GM21423 (cell line): ENCODE measurements at regions not wholly inside any gene's neighbourhood (a gene's known extent, or its start where the extent isn't known, plus 50 kb on each side); places are given as distances from the start of the nearest gene placed in this dataset.
"Not testable (repeated sequence)": the region's sequence is repeated elsewhere in the genome, so short reads cannot be mapped to it uniquely, and the experiment has no call there.

Source experiments
- ATAC-seq: cut with Tn5 transposase; IDR thresholded peaks from one replicate; pipeline ENCODE4 v1.9.1; 2021; ENCODE audit warnings: mild to moderate bottlenecking, moderate library complexity; ENCODE audit not compliant: unreplicated experiment

DNA sequence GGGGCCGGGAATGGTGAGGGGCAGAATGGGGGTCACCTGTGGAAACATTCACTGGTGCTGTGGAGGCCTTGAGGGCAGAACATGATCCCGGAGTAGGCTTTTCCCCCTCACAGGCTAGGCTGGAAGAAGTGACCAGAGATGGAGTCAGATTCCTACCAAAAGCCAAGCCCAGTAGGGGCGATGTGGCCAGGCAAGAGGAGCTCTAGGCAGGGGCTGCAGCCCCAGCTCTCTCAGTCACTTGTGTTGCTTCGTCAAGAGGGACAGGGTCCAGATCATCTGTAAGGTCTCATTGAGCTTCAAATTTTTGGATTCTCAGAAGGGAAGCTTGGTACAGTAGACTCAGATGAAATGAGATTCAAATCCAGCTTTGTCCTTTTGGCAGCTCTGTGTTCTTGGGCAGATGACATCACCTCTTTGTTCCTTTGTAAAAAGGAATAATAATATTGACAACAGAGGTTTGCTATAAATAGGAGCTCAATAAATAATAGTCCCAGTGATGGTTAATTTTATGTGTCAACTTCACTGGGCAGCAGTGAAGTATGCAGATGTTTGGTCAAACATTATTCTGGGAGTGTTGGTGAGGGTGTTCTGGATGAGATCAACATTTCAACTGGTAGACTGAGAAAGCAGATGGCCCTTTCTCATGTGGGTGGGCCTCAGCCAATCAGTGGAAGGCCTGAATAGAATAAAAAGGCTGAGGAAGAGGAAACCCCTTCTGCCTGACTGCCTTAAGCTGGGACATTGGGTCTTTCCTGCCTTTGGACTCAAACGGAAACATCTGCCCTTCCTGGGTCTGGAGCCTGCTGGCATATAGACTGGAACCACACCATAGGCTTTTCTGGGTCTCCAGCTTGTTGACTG, 324.7 kb upstream of the USP24 start:
- ATAC-seq, result no peak

DNA sequence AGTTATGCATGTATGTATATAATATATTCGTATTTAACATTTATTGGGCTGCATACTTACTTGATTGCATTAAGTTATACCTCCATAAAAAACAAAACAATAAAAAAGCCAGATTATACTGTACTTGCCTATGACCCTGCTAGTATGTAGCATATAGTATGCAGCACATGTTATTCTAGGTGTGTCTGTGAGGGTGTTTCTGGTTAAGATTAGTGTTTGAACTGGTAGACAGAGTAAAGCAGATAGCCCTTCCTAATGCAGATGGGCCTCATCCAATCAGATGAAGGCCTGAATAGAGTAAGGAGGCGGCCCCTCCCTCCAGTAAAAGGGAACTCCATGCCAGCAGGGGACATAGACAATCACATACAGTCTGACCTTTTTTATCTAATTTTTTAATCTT, 323.3 kb upstream of the USP24 start:
- no peak for ATAC-seq

DNA sequence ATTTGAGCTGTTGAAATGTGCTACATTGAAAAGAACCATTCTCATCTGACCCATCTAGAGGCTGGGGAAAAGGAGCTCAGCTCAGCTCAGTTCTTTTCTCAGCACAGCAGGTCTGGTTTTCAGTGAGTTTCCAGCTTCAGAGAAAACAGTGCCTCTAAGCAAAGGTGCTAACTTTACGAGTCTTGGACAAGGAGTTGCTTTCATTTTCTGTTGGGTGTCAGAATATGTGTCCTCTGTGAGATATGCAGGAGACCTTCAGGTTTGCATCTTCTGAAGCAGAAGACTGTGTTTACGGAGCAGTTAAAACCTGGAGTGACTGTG, 321.3 kb upstream of the USP24 start:
- no peak for ATAC-seq

DNA sequence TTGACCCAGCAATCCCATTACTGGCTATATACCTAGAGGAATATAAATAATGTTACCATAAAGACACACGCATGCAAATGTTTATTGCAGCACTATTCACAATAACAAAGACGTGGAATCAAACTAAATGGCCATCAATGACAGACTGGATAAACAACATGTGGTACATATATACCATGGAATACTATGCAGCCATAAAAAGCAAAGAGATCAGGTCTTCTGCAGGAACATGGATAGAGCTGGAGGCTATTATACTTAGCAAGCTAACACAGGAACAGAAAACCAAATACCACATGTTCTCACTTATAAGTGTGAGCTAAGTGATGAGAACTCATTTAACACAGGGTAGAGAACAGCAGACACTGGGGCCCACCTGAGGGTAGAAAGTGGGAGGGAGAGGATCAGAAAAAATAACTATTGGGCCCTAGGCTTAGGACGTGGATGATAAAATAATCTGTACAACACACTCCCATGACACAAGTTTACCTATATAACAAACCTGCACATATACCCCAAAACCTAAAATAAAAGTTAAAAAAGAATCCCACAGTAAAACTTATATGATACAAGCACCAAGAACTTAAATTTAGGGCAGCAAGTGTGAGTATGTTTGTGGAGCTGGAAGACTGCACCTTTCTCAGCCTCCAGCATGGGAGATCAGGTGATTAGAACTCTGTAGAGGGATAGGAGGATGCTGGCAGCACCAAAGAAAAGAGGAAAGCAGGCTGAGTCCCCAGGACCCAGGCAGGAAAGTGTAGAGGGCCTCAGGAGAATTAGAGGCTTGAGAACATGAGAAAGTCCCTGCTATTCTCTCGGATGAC, 320.8 kb upstream of the USP24 start:
- no peak for ATAC-seq

DNA sequence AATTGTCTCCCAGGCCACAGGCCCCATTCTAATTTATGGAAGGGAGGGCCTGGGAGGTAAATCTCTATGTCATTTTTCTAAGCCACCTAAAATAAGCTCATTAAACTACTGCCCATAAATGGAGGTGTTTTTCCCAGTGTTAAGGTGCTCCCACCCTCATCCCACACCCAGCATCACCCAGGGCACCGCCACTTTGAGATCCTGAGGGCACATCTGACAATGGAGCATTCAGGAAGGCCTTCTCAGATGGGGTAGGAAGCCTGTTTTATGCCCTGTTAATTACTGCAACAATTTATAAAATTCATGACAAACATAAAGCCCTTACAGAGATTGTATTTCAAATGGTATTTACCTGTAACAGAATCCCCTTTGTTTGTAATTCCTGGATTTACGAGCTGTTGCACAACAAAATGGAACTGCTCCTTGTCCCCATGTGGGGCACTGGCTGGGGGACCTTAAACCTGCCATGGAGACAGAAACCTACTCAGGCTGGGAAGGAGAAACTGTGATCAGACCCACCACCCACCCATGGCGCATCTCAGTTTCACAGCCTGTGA, 319.5 kb upstream of the USP24 start:
- no peak for ATAC-seq

DNA sequence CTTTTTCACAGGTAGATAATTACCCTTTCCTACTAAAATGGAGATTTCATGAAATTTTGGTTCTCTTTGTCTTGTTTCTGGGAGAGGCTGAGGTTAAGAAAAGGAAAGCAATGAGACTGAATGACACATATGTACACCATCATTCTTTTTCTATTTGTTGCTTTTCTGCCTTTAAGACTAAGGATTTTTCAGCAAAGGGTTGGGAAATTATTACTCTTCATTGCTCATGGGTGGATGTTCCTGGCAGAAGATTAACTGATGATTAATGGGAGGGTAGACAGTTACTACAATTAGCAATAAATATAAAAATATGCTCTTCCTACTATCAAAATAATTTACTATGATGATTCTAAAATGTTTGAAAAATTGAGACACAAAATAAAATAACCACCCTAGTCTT, 316.5 kb upstream of the USP24 start:
- ATAC-seq, result no peak

DNA sequence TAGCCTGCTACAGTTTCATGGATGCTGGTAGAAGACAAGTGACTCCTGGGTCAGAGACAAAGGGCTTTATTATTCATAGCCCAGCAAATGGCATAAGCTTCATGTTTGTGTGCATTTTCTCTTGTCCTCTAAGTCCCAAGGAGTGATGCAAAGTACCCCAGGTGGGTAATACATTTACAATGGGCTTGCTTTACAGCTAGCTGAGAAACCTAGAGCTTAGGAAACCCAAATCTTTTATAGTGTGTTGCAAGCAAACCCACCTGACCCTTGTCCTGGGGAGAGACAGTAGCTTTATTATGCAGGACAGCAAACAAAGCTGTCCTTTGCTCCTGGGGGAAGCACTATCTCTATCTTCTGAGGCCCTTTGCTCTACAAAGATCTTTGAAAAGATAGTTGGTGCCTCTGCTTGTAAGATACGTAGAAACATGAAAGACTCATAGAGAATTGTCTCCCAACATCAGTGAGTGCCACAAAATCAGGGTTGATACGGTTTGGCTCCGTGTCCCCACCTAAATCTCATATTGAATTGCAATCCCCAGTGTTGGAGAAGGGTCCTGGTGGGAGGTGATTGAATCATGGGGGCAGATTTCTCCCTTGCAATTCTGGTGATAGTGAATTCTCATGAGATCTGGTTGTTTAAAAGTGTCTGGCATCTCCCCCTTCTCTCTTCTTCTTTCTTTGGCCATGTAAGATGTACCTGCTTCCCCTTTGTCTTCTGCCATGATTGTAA, 315.8 kb upstream of the USP24 start:
- ATAC-seq, result no peak

DNA sequence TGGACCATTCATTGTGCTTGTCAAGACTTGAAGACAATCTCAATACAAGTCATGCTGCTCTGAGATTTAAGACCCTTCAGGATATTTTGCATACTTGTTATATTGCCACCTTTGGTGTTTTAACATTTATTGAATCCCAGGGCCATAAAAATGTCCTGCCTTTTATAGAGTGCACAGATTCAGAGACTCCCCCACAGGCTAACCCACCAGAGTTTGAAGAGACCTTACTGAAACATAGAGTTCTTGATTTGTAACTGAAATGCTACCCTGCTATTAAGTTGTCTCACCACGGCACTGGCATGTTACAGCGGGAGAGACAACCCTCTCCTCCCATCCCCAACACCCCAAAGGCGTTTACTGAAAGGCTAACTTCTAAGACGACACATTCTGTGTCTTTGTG, 313.9 kb upstream of the USP24 start:
- no peak for ATAC-seq

DNA sequence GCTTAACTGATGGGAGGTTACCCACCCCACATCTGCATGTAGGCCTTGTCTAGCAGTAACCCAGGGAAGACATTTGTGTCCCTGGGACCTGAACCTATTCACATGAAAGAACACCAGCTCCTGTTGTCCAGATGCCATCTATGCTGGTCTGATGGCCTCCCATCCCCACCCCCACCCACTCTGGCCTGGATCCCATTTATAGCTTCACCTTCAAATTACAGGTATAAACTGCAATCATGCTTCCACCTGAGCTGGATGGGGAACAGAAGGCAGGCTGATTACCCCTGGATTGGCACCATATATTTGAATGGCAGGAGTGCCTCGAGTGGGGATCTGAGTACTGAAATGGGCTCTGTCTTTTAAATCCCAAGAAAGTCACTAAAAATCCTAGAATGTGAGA, 312.7 kb upstream of the USP24 start:
- no peak for ATAC-seq

DNA sequence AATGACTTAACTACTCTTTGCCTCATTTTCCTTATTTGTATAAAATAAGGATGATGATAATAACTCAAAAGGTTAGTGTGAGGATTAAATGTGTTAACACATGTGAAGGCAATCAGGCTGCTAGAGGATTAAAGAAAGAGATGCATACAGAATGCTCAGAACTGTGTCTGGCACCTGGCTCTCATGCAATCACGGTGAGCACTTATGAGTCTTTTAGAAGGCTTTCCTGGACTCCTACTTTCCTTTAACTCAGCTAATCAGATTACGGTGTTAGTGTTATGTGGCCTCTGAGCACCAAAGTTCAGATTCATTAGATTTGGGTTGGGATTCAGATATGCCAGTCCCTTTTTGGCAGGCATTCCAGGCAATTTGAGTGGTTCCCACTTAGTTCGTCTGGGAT, 311.6 kb upstream of the USP24 start:
- no peak for ATAC-seq

DNA sequence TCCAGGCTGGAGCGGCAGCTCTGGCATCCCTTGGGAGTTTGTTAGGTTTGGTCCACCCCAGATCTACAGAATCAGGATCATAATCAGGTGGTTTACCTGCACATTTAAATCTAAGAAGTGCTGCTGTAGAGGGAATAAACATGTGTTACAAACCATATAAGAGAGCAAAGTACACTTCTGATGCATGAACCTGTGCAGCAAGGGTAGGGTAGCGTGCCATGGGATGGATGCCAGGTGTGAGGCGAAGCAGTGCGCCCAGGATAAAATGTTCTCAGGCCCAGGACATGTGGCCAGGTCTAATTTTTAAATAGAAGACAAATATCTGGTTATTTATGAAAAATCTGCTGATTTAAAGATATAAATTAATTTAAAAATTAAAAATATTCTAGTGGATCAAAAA, 308.8 kb upstream of the USP24 start:
- no peak for ATAC-seq

DNA sequence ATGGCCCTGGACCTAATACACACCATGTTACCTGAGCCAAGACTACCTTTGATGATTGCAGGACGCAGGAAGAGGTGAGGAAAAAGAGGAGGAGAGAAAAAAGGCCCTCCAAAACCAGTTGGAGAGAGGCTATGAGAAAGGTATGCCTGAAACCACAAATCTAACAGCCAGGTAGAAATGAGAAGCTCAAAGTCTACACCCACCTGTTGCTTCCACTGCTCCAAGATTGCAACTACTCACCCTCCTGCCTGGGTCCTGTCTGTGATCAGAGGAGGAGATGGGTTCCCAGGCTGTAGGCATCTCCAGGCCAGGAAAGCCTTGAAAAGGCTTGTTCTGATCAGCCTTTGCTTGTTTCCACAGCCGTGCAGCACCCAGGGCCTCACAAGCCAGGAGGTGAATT, 307.8 kb upstream of the USP24 start:
- no peak for ATAC-seq

DNA sequence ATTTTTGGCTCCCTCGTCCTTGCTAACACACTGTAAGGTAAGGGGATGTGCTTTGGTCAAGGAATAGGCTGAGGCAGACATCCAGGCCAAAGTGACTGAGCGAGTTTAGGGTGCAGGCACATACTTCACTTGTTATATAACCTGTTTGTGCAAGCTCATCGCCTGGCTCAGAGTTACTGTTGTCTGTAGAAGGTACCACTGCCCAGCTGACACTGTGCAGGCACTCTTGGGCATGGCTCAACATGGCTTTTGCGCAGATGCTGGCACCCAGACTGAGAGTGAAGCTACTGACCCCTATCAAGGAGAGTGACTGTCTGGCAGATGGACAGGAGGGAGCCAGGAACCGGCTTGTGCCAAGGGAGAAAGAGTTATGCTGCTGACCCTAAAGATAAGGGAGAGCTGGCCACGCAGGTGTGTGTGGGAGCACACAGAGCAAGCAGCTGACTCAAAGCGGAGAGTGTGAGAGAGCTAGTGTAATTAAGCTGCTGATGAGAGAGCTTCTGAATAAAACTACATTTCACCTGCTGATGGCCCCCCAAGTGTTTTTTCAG, 307.3 kb upstream of the USP24 start:
- no peak for ATAC-seq

DNA sequence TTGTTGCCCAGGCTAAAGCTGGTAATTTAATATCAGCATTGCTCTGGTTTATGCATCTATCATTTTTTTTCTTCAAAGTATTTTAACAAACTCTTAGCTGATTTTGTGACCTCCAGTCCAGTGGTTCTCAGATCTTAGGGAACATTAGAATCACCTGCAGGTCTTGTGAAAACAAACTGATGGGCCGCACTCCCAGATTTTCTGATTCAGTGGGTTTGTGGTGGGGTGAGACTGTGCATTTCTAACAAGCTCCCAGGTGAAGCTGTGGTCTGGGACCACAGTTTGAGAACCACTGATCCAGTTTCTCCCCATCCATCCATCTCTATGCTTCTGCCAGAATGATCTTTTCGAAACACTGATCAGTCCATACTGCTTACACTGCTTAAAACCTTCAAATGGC, 305.7 kb upstream of the USP24 start:
- no peak for ATAC-seq

DNA sequence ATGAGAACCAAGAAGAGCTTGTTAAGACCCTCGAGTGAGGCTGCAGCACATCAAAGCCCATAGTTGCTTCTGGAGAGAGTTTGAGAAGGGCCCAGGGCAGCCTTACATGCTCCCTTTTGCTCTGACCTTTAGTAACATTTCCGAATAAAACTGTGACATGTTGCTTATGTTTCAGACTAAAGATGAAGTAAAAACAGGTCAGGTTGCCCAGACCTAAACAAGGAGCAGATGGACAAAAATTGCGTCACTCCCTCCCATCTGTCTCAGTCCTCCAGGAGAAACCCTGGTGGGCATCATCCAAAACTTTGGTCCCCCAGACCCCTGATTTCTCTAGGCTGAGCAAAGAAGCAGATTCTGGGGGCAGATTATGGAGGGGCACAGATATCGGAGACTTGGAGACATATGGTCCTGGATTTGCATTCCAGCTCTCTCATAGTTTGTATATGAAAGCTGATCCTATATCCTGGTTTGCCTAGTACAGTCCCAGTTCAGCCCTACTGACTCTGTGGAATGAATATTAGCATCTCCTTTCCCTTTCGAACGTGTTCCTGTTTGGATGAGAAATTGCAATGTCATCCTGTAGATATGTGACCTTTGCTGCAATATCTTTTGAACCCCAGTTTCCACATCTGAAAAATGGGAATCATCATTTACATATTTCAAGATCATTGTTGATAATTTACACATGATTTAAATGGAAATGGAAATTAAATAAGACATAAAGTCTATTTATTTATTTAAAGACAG, 304.9 kb upstream of the USP24 start:
- no peak for ATAC-seq

DNA sequence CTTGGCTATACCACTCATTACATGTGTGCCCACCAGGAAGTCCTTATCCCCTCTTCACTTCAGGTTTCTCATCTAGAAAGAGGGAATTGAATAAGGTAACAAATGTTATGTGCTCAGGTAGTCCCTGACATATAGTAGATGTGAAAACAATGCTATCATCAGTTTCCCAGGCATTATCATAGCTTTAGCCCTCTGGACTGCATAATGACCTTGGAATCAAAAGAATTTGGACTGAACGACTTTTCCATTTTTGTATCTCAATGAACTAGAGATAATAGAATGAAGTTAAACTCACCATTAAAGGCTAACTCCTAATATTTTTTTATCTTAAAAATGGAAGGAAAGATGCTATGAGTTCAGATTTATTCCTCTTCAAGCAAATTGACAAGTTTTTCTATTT, 304.1 kb upstream of the USP24 start:
- no peak for ATAC-seq

DNA sequence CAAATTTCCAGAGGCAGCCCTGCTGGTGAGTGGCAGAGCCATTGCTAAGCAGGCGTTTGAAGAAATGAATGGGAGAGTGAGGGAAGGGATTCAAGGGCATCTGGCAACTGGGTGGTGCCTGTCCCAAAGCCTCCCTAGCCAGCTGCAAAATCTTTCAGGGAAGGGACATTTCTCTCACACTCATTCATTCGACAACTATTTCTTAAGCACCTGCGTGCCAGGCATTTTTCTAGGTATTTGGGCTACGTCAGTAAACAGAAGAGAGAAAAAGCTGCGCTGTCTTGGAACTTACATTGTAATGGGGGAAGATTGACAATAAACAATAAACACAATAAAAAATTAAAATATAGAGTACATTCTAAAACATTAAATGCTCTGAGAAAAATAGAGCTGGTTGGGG, 301.9 kb upstream of the USP24 start:
- ATAC-seq, result no peak

DNA sequence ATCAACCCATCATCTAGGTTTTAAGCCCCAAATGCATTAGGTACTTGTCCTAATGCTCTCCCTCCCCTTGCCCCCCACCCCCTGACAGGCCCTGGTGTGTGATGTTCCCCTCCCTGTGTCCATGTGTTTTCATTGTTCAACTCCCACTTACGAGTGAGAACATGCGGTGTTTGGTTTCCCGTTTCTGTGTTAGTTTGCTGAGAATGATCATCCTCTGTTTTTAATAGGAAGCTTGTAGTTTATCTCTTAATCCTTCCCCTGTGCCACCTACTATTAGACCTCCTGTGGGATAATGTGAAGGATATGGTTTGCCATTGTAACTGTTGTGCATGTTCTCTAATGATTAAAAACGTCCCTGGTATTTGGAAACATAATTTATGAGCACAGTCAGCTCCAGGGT, 299.4 kb upstream of the USP24 start:
- not testable (repeated sequence) for ATAC-seq

DNA sequence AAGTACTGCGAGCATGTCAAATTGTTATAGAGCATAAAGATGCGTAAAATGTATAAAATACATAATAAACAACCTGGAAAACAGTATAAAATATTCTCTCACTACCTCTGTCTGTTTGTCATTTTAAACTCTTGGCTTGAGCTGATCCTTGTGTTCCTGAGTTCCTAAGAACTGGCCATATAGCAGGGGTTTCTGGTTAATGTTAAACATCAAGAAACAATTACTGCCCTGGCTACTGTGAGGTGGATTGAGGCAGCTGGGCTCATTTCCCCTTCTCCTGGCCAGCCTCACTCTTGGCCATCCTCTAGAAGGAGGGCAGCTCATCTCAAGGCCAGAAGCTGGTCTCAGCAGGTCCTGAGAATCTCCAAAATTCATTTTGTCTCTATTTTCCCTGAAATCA, 297.3 kb upstream of the USP24 start:
- ATAC-seq, result no peak

DNA sequence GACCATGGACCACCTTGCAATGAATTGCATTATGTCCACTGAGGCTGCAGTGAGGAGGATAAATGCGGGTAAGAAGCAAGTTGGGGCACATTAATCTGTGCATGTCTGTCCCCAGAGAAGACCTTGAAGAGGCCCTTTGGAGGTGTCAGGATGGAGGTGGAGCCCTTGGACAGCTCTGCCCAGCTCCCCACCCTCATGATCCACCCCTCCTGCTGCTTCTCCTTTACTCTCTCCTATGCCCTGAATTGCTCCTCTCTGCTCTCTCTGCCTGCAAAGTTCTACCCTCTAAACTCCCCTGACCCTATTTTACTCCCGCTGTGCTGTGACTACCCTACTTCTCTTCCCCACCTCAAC, 292.4 kb upstream of the USP24 start:
- no peak for ATAC-seq
